Panc1 (cell line): ENCODE measurements at regions not wholly inside any gene's neighbourhood (a gene's known extent, or its start where the extent isn't known, plus 50 kb on each side); places are given as distances from the start of the nearest gene placed in this dataset.

ENCODE experiments used
- POLR2AphosphoS5 ChIP-seq: IDR thresholded peaks from 2 replicates; pipeline ENCODE4 v1.6.1; 2012; ENCODE audit warnings: mild to moderate bottlenecking, low read depth, low read length, moderate library complexity
- TF ChIP-seq, protein P1 (sequence below): fragments of 450-650 bp; IDR thresholded peaks from 2 replicates; pipeline ENCODE4 v1.5.1; 2017; ENCODE audit warnings: mild to moderate bottlenecking

DNA sequence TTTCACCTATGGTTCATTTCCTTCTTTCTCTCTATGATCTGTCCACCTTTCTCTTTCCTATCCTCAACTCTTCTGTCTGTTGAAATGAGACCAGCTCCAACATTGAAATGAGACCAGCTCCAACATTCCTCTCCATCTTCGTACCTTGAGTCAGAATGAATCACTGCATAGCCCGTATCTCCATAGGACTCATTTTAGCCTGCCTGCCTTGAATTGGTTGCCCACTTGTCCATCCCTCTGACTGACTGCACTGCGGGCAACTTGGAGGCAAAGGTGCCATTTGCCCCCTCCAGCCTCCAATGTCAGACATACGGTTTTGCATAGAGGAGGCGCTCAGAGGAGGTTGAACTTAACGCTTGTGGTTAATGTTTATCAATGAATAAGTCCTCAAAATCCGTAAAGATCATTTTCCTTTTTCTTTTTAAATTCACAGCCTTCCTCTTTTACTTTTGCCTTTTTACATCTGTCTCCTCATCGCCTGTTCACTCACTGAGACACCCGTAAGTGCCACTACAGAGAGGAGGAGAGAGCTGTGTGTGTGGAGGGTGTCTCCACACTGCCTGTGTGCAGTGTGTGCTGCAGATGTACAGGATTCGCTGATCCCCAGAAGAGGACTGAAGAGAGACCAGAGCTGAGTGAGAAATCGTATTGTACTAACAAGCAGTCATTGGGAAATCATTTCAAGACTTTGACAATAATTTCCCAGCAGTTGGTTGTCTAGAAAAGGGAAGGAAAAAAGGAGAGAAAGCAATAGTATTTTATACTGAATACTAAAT lies 579.6 kb upstream of the MAP3K7 start:
- no peak for TF ChIP-seq POLR2AphosphoS5
- TF ChIP-seq, protein P1, sequence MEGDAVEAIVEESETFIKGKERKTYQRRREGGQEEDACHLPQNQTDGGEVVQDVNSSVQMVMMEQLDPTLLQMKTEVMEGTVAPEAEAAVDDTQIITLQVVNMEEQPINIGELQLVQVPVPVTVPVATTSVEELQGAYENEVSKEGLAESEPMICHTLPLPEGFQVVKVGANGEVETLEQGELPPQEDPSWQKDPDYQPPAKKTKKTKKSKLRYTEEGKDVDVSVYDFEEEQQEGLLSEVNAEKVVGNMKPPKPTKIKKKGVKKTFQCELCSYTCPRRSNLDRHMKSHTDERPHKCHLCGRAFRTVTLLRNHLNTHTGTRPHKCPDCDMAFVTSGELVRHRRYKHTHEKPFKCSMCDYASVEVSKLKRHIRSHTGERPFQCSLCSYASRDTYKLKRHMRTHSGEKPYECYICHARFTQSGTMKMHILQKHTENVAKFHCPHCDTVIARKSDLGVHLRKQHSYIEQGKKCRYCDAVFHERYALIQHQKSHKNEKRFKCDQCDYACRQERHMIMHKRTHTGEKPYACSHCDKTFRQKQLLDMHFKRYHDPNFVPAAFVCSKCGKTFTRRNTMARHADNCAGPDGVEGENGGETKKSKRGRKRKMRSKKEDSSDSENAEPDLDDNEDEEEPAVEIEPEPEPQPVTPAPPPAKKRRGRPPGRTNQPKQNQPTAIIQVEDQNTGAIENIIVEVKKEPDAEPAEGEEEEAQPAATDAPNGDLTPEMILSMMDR = no peak
